WTC11 (cell line): ENCODE measurements at regions not wholly inside any gene's neighbourhood (a gene's known extent, or its start where the extent isn't known, plus 50 kb on each side); places are given as distances from the start of the nearest gene placed in this dataset.

Experiments
- ATAC-seq: fragments of 200-7000 bp; cut with Tn5 transposase; 2 replicates; pipeline ENCODE4 v1.10.0; 2021; ENCODE audit warnings: mild to moderate bottlenecking, moderate library complexity
- CTCF ChIA-PET: fragments of 300-600 bp; sonication (Branson Sonifier 250); formaldehyde crosslinking; loops from one replicate; lab custom pipeline; 2021; ENCODE audit warnings: antibody characterized with exemption; lab: Charles Lee
- POLR2A ChIA-PET: fragments of 350-600 bp; sonication (Branson Sonifier 250); formaldehyde crosslinking; loops from one replicate; lab custom pipeline; 2021; ENCODE audit warnings: antibody characterized with exemption; lab: Charles Lee
- DNase-seq: peaks from one replicate; pipeline ENCODE4 v3.0.0; 2021; ENCODE audit warnings: low spot score
- H3K27ac Mint-ChIP-seq: 2 replicates; pipeline ENCODE4 v1.8.0; 2021; ENCODE audit warnings: mixed read lengths
- H3K27me3 Mint-ChIP-seq: 2 replicates; pipeline ENCODE4 v1.8.0; 2021; ENCODE audit warnings: low read depth, mild to moderate bottlenecking, moderate library complexity, mixed read lengths
- H3K36me3 Mint-ChIP-seq: 2 replicates; pipeline ENCODE4 v1.8.0; 2021; ENCODE audit warnings: mixed read lengths
- H3K4me1 Mint-ChIP-seq: 2 replicates; pipeline ENCODE4 v1.8.0; 2022; ENCODE audit warnings: mixed read lengths
- H3K4me3 Mint-ChIP-seq: 2 replicates; pipeline ENCODE4 v1.8.0; 2021; ENCODE audit warnings: mild to moderate bottlenecking, moderate library complexity, mixed read lengths
- H3K9me3 Mint-ChIP-seq: 2 replicates; pipeline ENCODE4 v1.8.0; 2021; ENCODE audit warnings: mixed read lengths
- IRF2 ChIP-seq: sonication (generic); formaldehyde crosslinking; IDR thresholded peaks from 2 replicates; pipeline ENCODE4 v1.8.0; 2022; ENCODE audit warnings: low read depth, missing genetic modification reagents, borderline replicate concordance
- JAZF1 ChIP-seq: fragments of 250-450 bp; sonication (Bioruptor Pico); IDR thresholded peaks from 2 replicates; pipeline ENCODE4 v1.9.0; 2021; ENCODE audit warnings: moderate library complexity, mild to moderate bottlenecking, inconsistent platforms
- NFATC4 ChIP-seq: fragments of 250-450 bp; sonication (Bioruptor Pico); IDR thresholded peaks from 2 replicates; pipeline ENCODE4 v1.9.0; 2021; ENCODE audit warnings: mild to moderate bottlenecking
- NFE2L1 ChIP-seq: sonication (generic); formaldehyde crosslinking; IDR thresholded peaks from 2 replicates; pipeline ENCODE4 v1.8.1; 2023; ENCODE audit warnings: missing genetic modification reagents
- NFYB ChIP-seq: sonication (generic); formaldehyde crosslinking; conservative IDR thresholded peaks from 2 replicates; pipeline ENCODE4 v1.8.0; 2022; ENCODE audit warnings: low read depth, missing genetic modification reagents
- NR1H2 ChIP-seq: sonication (generic); formaldehyde crosslinking; IDR thresholded peaks from 2 replicates; pipeline ENCODE4 v1.9.0; 2021; ENCODE audit warnings: mild to moderate bottlenecking, moderate library complexity, missing genetic modification reagents
- PRRX2 ChIP-seq: fragments of 250-450 bp; sonication (Bioruptor Pico); IDR thresholded peaks from 2 replicates; pipeline ENCODE4 v1.8.0; 2021; ENCODE audit warnings: mild to moderate bottlenecking
- RORB ChIP-seq: fragments of 250-450 bp; sonication (Bioruptor Pico); IDR thresholded peaks from 2 replicates; pipeline ENCODE4 v1.9.0; 2021; ENCODE audit warnings: mild to moderate bottlenecking
- TEAD1 ChIP-seq: sonication (generic); formaldehyde crosslinking; IDR thresholded peaks from 2 replicates; pipeline ENCODE4 v1.8.0; 2022; ENCODE audit warnings: mild to moderate bottlenecking, missing genetic modification reagents
- TEAD4 ChIP-seq: sonication (generic); formaldehyde crosslinking; IDR thresholded peaks from 2 replicates; pipeline ENCODE4 v1.8.0; 2022; ENCODE audit warnings: mild to moderate bottlenecking, missing genetic modification reagents
- ZNF396 ChIP-seq: fragments of 250-450 bp; sonication (Bioruptor Pico); IDR thresholded peaks from 2 replicates; pipeline ENCODE4 v1.8.0; 2021; ENCODE audit warnings: mild to moderate bottlenecking, moderate library complexity, borderline replicate concordance
- ZNF416 ChIP-seq: fragments of 250-450 bp; sonication (Bioruptor Pico); IDR thresholded peaks from 2 replicates; pipeline ENCODE4 v1.9.0; 2021; ENCODE audit warnings: mild to moderate bottlenecking, inconsistent platforms
- ZNF423 ChIP-seq: fragments of 250-450 bp; sonication (Bioruptor Pico); IDR thresholded peaks from 2 replicates; pipeline ENCODE4 v2.1.2; 2022; ENCODE audit warnings: mild to moderate bottlenecking, moderate library complexity
- TF ChIP-seq, protein P1 (sequence below): fragments of 250-450 bp; sonication (Bioruptor Pico); conservative IDR thresholded peaks from 2 replicates; pipeline ENCODE4 v1.9.0; 2021; ENCODE audit warnings: mild to moderate bottlenecking
- TF ChIP-seq, protein P2 (sequence below): sonication (generic); formaldehyde crosslinking; IDR thresholded peaks from 2 replicates; pipeline ENCODE4 v1.8.0; 2022; ENCODE audit warnings: mild to moderate bottlenecking, missing genetic modification reagents
- TF ChIP-seq, protein P3 (sequence below): sonication (generic); formaldehyde crosslinking; conservative IDR thresholded peaks from 2 replicates; pipeline ENCODE4 v1.8.1; 2022; ENCODE audit warnings: mild to moderate bottlenecking, missing genetic modification reagents
- TF ChIP-seq, protein P4 (sequence below): sonication (generic); formaldehyde crosslinking; IDR thresholded peaks from 2 replicates; pipeline ENCODE4 v1.8.1; 2022; ENCODE audit warnings: low read depth, missing genetic modification reagents, borderline replicate concordance

DNA sequence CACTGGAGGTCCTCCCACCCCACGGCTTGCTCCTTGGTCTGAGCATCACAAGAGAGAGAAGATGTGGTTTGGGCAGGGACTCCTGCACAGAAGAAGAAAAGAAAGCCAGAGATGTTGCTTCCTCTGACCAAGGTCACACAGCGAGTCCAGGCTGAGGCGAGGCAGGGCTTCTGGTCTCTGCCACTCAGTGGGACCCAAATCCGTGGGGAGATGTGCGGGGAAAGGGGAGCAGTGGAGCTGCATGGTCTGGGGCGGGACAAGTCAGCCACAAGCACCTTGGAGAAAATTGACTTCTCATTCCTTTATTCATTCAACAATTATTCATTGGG is 150.9 kb downstream of the C9orf50 start:
- Mint-ChIP-seq H3K9me3 (peaks cover 3% of the 10 kb centered on the region), H3K4me1 (peaks cover 62% of the 10 kb centered on the region), H3K4me3 (no peak overlapping the region), H3K36me3 (peaks cover under 1% of the 10 kb centered on the region; the same call in 1 of the 2 replicates)
- TF ChIP-seq NFYB (CRISPR knock-in tag) (no peak), NFATC4 (CRISPR knock-in tag) (no peak), ZNF423 (no peak), ZNF396 (no peak)
- TF ChIP-seq, protein P1, sequence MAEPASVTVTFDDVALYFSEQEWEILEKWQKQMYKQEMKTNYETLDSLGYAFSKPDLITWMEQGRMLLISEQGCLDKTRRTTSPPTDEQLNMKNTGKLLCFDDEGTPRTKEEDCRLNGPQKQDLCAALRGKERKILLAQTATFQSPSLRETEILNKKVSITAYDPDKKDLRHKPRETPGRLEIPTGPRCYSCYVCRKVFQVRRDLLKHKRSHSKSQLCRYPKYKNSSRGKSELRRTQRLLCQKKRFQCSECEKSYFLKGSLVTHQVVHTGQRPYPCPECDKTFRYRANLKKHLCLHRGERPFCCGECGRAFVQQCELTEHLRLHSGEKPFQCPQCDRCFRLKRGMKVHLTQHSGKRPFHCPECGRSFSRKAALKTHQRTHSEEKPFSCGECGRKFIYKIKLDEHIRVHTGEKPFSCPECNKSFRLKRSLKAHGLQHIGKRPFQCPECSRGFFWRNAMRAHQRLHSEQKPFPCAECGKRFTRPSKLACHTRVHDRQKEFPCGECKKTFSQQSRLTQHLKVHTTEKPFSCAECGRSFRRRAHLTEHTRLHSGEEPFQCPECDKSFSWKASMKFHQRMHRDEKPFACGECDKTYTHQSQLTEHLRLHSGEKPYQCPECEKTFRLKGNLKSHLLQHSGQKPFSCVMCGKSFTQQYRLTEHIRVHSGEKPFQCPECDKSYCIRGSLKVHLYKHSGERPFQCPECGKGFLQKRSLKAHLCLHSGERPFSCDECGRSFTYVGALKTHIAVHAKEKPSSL (CRISPR knock-in tag) = no peak
- TF ChIP-seq, protein P2, sequence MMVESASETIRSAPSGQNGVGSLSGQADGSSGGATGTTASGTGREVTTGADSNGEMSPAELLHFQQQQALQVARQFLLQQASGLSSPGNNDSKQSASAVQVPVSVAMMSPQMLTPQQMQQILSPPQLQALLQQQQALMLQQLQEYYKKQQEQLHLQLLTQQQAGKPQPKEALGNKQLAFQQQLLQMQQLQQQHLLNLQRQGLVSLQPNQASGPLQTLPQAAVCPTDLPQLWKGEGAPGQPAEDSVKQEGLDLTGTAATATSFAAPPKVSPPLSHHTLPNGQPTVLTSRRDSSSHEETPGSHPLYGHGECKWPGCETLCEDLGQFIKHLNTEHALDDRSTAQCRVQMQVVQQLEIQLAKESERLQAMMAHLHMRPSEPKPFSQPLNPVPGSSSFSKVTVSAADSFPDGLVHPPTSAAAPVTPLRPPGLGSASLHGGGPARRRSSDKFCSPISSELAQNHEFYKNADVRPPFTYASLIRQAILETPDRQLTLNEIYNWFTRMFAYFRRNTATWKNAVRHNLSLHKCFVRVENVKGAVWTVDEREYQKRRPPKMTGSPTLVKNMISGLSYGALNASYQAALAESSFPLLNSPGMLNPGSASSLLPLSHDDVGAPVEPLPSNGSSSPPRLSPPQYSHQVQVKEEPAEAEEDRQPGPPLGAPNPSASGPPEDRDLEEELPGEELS = no peak
- TF ChIP-seq, protein P3, sequence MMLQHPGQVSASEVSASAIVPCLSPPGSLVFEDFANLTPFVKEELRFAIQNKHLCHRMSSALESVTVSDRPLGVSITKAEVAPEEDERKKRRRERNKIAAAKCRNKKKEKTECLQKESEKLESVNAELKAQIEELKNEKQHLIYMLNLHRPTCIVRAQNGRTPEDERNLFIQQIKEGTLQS = no peak
- TF ChIP-seq, protein P4, sequence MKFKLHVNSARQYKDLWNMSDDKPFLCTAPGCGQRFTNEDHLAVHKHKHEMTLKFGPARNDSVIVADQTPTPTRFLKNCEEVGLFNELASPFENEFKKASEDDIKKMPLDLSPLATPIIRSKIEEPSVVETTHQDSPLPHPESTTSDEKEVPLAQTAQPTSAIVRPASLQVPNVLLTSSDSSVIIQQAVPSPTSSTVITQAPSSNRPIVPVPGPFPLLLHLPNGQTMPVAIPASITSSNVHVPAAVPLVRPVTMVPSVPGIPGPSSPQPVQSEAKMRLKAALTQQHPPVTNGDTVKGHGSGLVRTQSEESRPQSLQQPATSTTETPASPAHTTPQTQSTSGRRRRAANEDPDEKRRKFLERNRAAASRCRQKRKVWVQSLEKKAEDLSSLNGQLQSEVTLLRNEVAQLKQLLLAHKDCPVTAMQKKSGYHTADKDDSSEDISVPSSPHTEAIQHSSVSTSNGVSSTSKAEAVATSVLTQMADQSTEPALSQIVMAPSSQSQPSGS (CRISPR knock-in tag) = no peak
- TF ChIP-seq, all 79 proteins: peak for 0
- no peak for ATAC-seq
- H3K27ac Mint-ChIP-seq = no peak overlapping the region
- peaks cover 20% of the 10 kb centered on the region for H3K27me3 Mint-ChIP-seq
- CTCF ChIA-PET = interaction anchor here (1.5 to 1.8 kb wide), 2 partner anchors 10 to 139 kb away, joined by 4 to 10 read pairs; no protein-coding TSS in a partner anchor
- DNase-seq = no peak
- POLR2A ChIA-PET = interaction anchor here (1.0 to 1.2 kb wide), 2 partner anchors 10 to 27 kb away, joined by 3 to 4 read pairs; no protein-coding TSS in a partner anchor

DNA sequence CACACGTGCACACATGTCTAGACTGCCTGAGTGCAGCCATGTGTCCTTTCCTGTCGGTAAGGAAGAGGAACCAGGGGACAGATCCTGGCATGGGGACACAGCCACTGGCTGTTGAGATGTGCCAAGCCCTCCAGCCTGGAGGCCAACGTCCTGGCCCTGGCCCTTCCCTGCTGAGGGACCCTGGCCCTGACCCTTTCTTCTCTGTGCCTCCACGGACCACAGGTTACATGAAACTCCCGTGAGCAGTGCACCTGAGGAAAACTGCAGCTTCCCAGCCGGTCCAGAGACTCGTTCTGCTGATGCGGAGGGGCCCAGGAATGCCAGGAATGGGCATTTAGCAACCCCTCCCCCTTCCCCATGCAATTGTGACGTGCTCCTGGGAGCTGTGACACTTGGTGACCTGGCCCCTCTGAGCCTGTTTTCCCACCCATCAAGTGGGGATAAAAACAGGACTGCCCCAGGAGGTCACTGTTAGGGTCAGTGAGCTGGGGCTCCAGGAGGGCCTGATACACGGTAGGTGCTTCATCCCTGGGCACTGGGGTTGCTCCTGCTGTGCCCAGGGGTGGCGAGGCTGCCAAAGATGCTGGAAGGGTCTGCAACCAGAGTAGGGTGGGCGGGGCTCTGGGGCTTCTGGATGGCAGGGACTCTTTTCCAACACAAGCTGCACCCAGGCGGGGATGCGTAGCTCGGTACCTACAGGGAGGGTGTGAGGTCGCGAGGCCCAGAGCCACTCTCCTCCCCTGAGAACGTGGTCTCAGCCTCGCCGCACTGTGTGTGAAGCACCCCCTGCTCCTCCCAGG is 151.5 kb downstream of the C9orf50 start:
- Mint-ChIP-seq H3K27me3 (peaks cover 16% of the 10 kb centered on the region), H3K27ac (no peak overlapping the region), H3K4me3 (no peak overlapping the region), H3K9me3 (no peaks in the 10 kb centered on the region), H3K36me3 (no peaks in the 10 kb centered on the region), H3K4me1 (peaks cover 63% of the 10 kb centered on the region)
- peak; percentile 57 for ATAC-seq
- TF ChIP-seq ZNF416 (no peak), PRRX2 (CRISPR knock-in tag) (no peak), IRF2 (CRISPR knock-in tag) (no peak), NFE2L1 (CRISPR knock-in tag) (no peak), TEAD1 (CRISPR knock-in tag) (0 out of 2 replicates have a peak, but pooled peaks have one; percentile 29), JAZF1 (CRISPR knock-in tag) (no peak), RORB (CRISPR knock-in tag) (no peak), TEAD4 (CRISPR knock-in tag) (0 out of 2 replicates have a peak, but pooled peaks have one; percentile 53), NR1H2 (CRISPR knock-in tag) (no peak)
- POLR2A ChIA-PET = interaction anchor here (1.0 to 1.2 kb wide), 2 partner anchors 9 to 27 kb away, joined by 3 to 4 read pairs; no protein-coding TSS in a partner anchor
- CTCF ChIA-PET = interaction anchor here (1.5 to 1.8 kb wide), 2 partner anchors 9 to 139 kb away, joined by 4 to 10 read pairs; no protein-coding TSS in a partner anchor
- peak; percentile 64 for DNase-seq
